ENCODE measurements at regions not wholly inside any gene's neighbourhood (a gene's known extent, or its start where the extent isn't known, plus 50 kb on each side); places are given as distances from the start of the nearest gene placed in this dataset.

- DNase-seq (ENCODE audit: insufficient read length) (no peak), FAIRE-seq (no peak)
- TF ChIP-seq POLR2A (IDR thresholded peaks at IDR 0.05; ENCODE audit: low read depth, low read length) (no peak), TAF1 (IDR thresholded peaks at IDR 0.05; ENCODE audit: borderline replicate concordance, low read depth, low read length) (no peak), POLR2AphosphoS5 (IDR thresholded peaks at IDR 0.05; ENCODE audit: low read depth, low read length) (no peak)
Measured at GRCh38 chr15:94070356-94071295, 160.7 kb upstream of the MCTP2 start.

- DNase-seq (ENCODE audit: insufficient read length), result no peak
- TF ChIP-seq POLR2AphosphoS5 (IDR thresholded peaks at IDR 0.05; ENCODE audit: low read depth, low read length), result no peak
- TF ChIP-seq POLR2A (IDR thresholded peaks at IDR 0.05; ENCODE audit: low read depth, low read length), result no peak
- no peak for TF ChIP-seq TAF1 (IDR thresholded peaks at IDR 0.05; ENCODE audit: borderline replicate concordance, low read depth, low read length)
- FAIRE-seq, result no peak
Measured at GRCh38 chr15:94069844-94070243, 161.5 kb upstream of the MCTP2 start.

GRCh38 chr15:94066811-94067210, 164.6 kb upstream of the MCTP2 start:
- FAIRE-seq, result no peak
- TF ChIP-seq POLR2AphosphoS5 (IDR thresholded peaks at IDR 0.05; ENCODE audit: low read depth, low read length) (no peak), TAF1 (IDR thresholded peaks at IDR 0.05; ENCODE audit: borderline replicate concordance, low read depth, low read length) (no peak), POLR2A (IDR thresholded peaks at IDR 0.05; ENCODE audit: low read depth, low read length) (no peak)
- DNase-seq (ENCODE audit: insufficient read length), result no peak

GRCh38 chr15:94066046-94066445, 165.3 kb upstream of the MCTP2 start:
- no peak for FAIRE-seq

GRCh38 chr15:94064676-94065313, 166.6 kb upstream of the MCTP2 start:
- FAIRE-seq, result no peak
- TF ChIP-seq POLR2A (IDR thresholded peaks at IDR 0.05; ENCODE audit: low read depth, low read length) (no peak), TAF1 (IDR thresholded peaks at IDR 0.05; ENCODE audit: borderline replicate concordance, low read depth, low read length) (no peak), POLR2AphosphoS5 (IDR thresholded peaks at IDR 0.05; ENCODE audit: low read depth, low read length) (no peak)
- no peak for DNase-seq (ENCODE audit: insufficient read length)

More at GRCh38 chr15:94066046-94066445, 165.3 kb upstream of the MCTP2 start:
- TF ChIP-seq TAF1 (IDR thresholded peaks at IDR 0.05; ENCODE audit: borderline replicate concordance, low read depth, low read length), result no peak
- TF ChIP-seq POLR2AphosphoS5 (IDR thresholded peaks at IDR 0.05; ENCODE audit: low read depth, low read length), result no peak
- no peak for TF ChIP-seq POLR2A (IDR thresholded peaks at IDR 0.05; ENCODE audit: low read depth, low read length)
- no peak for DNase-seq (ENCODE audit: insufficient read length)

GRCh38 chr15:94061041-94061440, 170.3 kb upstream of the MCTP2 start:
- TF ChIP-seq TAF1 (IDR thresholded peaks at IDR 0.05; ENCODE audit: borderline replicate concordance, low read depth, low read length) (no peak), POLR2A (IDR thresholded peaks at IDR 0.05; ENCODE audit: low read depth, low read length) (no peak), POLR2AphosphoS5 (IDR thresholded peaks at IDR 0.05; ENCODE audit: low read depth, low read length) (no peak)
- DNase-seq (ENCODE audit: insufficient read length) (no peak), FAIRE-seq (no peak)

GRCh38 chr15:94059013-94059587, 172.3 kb upstream of the MCTP2 start:
- no peak for FAIRE-seq
- TF ChIP-seq POLR2A (IDR thresholded peaks at IDR 0.05; ENCODE audit: low read depth, low read length) (no peak), TAF1 (IDR thresholded peaks at IDR 0.05; ENCODE audit: borderline replicate concordance, low read depth, low read length) (no peak), POLR2AphosphoS5 (IDR thresholded peaks at IDR 0.05; ENCODE audit: low read depth, low read length) (no peak)
- no peak for DNase-seq (ENCODE audit: insufficient read length)

GRCh38 chr15:94057305-94057704, 174.1 kb upstream of the MCTP2 start:
- TF ChIP-seq POLR2A (IDR thresholded peaks at IDR 0.05; ENCODE audit: low read depth, low read length), result no peak
- no peak for TF ChIP-seq POLR2AphosphoS5 (IDR thresholded peaks at IDR 0.05; ENCODE audit: low read depth, low read length)
- no peak for TF ChIP-seq TAF1 (IDR thresholded peaks at IDR 0.05; ENCODE audit: borderline replicate concordance, low read depth, low read length)
- DNase-seq (ENCODE audit: insufficient read length) (no peak), FAIRE-seq (no peak)

GRCh38 chr15:94056314-94056713, 175.0 kb upstream of the MCTP2 start:
- TF ChIP-seq TAF1 (IDR thresholded peaks at IDR 0.05; ENCODE audit: borderline replicate concordance, low read depth, low read length) (no peak), POLR2AphosphoS5 (IDR thresholded peaks at IDR 0.05; ENCODE audit: low read depth, low read length) (no peak)
- FAIRE-seq, result no peak
- no peak for DNase-seq (ENCODE audit: insufficient read length)

- no peak for FAIRE-seq
- no peak for TF ChIP-seq POLR2AphosphoS5 (IDR thresholded peaks at IDR 0.05; ENCODE audit: low read depth, low read length)
- TF ChIP-seq POLR2A (IDR thresholded peaks at IDR 0.05; ENCODE audit: low read depth, low read length), result no peak
- TF ChIP-seq TAF1 (IDR thresholded peaks at IDR 0.05; ENCODE audit: borderline replicate concordance, low read depth, low read length), result no peak
- no peak for DNase-seq (ENCODE audit: insufficient read length)
Measured at GRCh38 chr15:94053626-94054025, 177.7 kb upstream of the MCTP2 start.

- no peak for TF ChIP-seq TAF1 (IDR thresholded peaks at IDR 0.05; ENCODE audit: borderline replicate concordance, low read depth, low read length)
- no peak for TF ChIP-seq POLR2A (IDR thresholded peaks at IDR 0.05; ENCODE audit: low read depth, low read length)
- no peak for TF ChIP-seq POLR2AphosphoS5 (IDR thresholded peaks at IDR 0.05; ENCODE audit: low read depth, low read length)
- no peak for FAIRE-seq
- no peak for DNase-seq (ENCODE audit: insufficient read length)
Measured at GRCh38 chr15:94052711-94053110, 178.7 kb upstream of the MCTP2 start.
